Duodenal mucosa (tissue), 2 donors: ENCODE measurements at regions not wholly inside any gene's neighbourhood (a gene's known extent, or its start where the extent isn't known, plus 50 kb on each side); places are given as distances from the start of the nearest gene placed in this dataset.

ENCODE experiments used
- H3K27ac ChIP-seq: one replicate; pipeline ENCODE4 v1.7.0; 2013; ENCODE audit warnings: low read depth, low read length
- H3K27me3 ChIP-seq, 2 donors: one replicate each; pipeline ENCODE4 v1.7.0; 2013; ENCODE audit warnings: low read length in 2 of 2, control low read depth in 1 of 2; ENCODE audit not compliant: insufficient read depth in 2 of 2, control insufficient read depth in 1 of 2
- H3K36me3 ChIP-seq, 2 donors: one replicate each; pipeline ENCODE4 v1.7.0; 2013; ENCODE audit warnings: low read length in 2 of 2, control low read depth in 1 of 2; ENCODE audit not compliant: insufficient read depth in 2 of 2, control insufficient read depth in 1 of 2
- H3K4me1 ChIP-seq, 2 donors: one replicate each; pipeline ENCODE4 v1.7.0; 2013; ENCODE audit warnings: low read length in 2 of 2, control low read depth in 1 of 2; ENCODE audit not compliant: insufficient read depth in 2 of 2, control insufficient read depth in 1 of 2
- H3K4me3 ChIP-seq, 2 donors: one replicate each; pipeline ENCODE4 v1.7.0; 2013; ENCODE audit warnings: low read length in 2 of 2, low read depth in 1 of 2
- H3K9ac ChIP-seq, 2 donors: one replicate each; pipeline ENCODE4 v1.7.0; 2013; ENCODE audit warnings: low read length in 2 of 2, low read depth in 1 of 2
- H3K9me3 ChIP-seq, 2 donors: one replicate each; pipeline ENCODE4 v1.7.0; 2013; ENCODE audit warnings: low read length in 2 of 2, control low read depth in 1 of 2; ENCODE audit not compliant: control insufficient read depth in 1 of 2

DNA sequence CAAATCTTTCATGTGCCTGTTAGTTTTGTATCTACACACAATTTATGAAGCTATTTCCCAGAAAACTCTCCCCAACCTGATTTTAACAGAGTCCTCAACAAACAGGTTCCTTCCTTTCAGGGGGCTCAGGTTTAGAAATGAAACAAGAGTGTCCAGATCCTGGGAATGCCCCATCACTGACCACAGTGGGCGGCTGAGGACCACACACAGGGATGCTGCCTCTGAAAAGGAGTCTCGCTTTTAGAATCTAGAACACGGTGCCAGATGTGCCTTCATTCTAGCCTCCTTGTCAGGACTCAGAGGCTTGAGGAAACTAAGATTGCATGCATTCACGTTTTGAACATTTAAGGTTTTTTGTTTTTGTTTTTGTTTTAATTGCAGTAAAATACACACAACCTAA is 115.0 kb downstream of the FOXB1 start:
- peaks cover 0 to 8% of the 10 kb centered on the region in 2 donors for H3K27me3 ChIP-seq
- H3K36me3 ChIP-seq, result no peaks in the 10 kb centered on the region
- no peak overlapping the region for H3K4me3 ChIP-seq
- H3K27ac ChIP-seq, result no peak overlapping the region
- no peaks in the 10 kb centered on the region for H3K9me3 ChIP-seq
- no peaks in the 10 kb centered on the region for H3K4me1 ChIP-seq
- no peak overlapping the region for H3K9ac ChIP-seq

DNA sequence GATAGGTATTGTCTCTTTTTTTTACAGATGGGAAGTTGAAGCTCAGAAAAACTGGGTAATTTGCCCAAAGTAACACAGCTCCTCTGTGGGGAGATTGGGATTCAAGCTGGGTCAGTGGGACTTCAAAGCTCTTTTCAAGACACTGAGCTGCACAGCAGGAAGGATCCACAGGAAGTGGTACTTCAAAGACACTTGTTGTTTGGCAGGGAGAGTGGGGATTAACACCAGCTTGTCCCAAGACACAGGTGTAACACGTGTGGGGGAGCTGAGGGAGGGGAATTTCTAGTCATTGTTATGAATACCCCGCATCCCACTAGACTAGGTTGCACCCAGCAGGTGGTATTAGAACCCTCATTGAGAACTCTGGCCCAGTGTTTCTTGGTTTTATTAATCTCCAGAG is 116.0 kb downstream of the FOXB1 start:
- Histone ChIP-seq H3K36me3 (no peaks in the 10 kb centered on the region), H3K9ac (no peak overlapping the region), H3K9me3 (no peaks in the 10 kb centered on the region), H3K27me3 (peaks cover 0 to 8% of the 10 kb centered on the region in 2 donors), H3K27ac (no peak overlapping the region), H3K4me1 (no peaks in the 10 kb centered on the region), H3K4me3 (no peak overlapping the region)

GRCh38 chr15:60121845-60122244 is 117.7 kb downstream of the FOXB1 start:
- Histone ChIP-seq H3K4me1 (no peaks in the 10 kb centered on the region), H3K27me3 (no peaks in the 10 kb centered on the region), H3K27ac (no peak overlapping the region), H3K9ac (no peak overlapping the region), H3K9me3 (no peaks in the 10 kb centered on the region), H3K4me3 (no peak overlapping the region), H3K36me3 (no peaks in the 10 kb centered on the region)

DNA sequence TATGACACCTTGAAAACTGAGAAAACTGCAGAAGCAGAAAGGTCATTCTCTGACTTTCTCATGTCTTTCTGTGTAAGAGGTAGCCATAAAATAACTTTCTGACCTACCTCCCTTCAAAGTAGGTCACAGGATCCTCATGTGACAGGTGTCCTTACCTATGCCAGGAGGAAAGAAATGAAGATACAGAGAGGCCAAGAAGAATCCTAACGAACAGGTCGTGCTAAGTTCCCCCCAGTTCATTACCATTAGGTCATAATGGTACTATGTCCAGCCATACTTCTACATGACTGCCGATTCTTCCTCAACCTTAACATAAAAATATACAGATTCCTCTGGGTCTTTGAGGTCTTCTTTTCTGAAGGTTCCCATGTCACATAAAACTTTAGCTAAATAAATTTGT is 118.6 kb downstream of the FOXB1 start:
- no peaks in the 10 kb centered on the region for H3K27me3 ChIP-seq
- no peak overlapping the region for H3K9ac ChIP-seq
- H3K36me3 ChIP-seq, result no peaks in the 10 kb centered on the region
- no peak overlapping the region for H3K27ac ChIP-seq
- peaks cover 0 to 5% of the 10 kb centered on the region in 2 donors for H3K4me1 ChIP-seq
- H3K9me3 ChIP-seq, result no peaks in the 10 kb centered on the region
- no peak overlapping the region for H3K4me3 ChIP-seq

GRCh38 chr15:60124460-60125070 is 120.5 kb downstream of the FOXB1 start:
- Histone ChIP-seq H3K36me3 (no peaks in the 10 kb centered on the region), H3K4me1 (peaks cover 10 to 14% of the 10 kb centered on the region in 2 donors), H3K9ac (no peak overlapping the region), H3K27ac (no peak overlapping the region), H3K9me3 (no peaks in the 10 kb centered on the region), H3K4me3 (no peak overlapping the region), H3K27me3 (no peaks in the 10 kb centered on the region)

DNA sequence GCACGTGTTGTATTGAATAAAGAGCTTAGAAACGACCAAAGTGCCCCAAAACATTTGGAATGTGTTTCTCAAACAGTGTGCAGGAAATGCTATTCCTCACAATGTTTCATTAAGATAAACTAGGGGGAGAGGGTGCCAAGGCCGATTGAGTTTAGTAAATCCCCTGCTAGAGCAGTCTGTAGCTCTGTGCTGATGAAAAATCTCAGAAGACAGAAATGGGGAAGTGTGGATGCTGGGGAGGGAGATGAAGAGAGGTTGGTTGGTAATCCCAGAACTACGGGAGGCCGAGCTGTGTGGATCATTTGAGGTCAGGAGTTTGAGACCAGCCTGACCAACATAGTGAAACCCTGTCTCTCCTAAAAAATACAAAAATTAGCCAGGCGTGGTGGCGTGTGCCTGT is 121.2 kb downstream of the FOXB1 start:
- H3K27ac ChIP-seq, result no peak overlapping the region
- no peak overlapping the region for H3K9ac ChIP-seq
- H3K27me3 ChIP-seq, result no peaks in the 10 kb centered on the region
- no peaks in the 10 kb centered on the region for H3K36me3 ChIP-seq
- peaks cover 10 to 14% of the 10 kb centered on the region in 2 donors for H3K4me1 ChIP-seq
- H3K9me3 ChIP-seq, result no peaks in the 10 kb centered on the region
- H3K4me3 ChIP-seq, result no peak overlapping the region

DNA sequence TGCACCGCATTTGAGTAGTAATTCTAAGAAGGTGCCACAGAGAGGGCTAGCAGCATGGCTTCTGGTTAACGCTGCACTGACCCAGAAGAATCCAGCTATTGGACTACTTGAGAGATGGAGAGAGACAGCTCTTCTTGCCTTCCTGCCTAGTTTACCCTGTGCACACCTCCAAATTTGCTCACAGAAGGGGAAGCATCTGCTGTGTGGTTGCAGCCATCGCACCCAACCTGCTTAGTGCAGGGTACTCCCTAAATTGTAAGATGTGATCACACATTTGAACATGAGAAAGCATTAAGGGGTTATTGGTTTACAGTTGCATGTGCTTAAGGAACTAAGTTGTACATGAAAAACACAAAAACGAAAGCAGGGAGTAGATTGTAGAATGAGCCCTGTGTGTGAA is 122.1 kb downstream of the FOXB1 start:
- no peaks in the 10 kb centered on the region for H3K9me3 ChIP-seq

DNA sequence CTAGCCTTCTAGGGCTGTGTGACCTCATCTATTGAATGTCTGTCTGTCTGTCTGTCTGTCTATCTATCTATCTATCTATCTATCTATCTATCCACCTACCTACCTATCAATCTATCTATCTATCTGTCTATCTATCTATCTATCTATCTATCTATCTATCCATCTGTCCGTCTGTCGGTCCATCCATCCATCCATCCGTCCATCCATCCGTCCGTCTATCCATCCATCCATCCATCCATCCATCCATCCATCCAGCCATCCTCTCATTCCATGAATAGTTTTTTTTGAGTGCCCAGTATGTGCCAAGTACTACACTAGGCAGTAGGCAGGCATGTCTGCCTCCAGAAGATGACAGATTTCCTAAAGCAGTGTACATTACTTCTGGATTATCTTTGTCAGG is 122.5 kb downstream of the FOXB1 start:
- Histone ChIP-seq H3K9me3 (no peaks in the 10 kb centered on the region), H3K27ac (no peak overlapping the region), H3K27me3 (no peaks in the 10 kb centered on the region), H3K36me3 (no peaks in the 10 kb centered on the region), H3K9ac (no peak overlapping the region), H3K4me1 (peaks cover 10 to 14% of the 10 kb centered on the region in 2 donors), H3K4me3 (no peak overlapping the region)

More for the DNA sequence above, 122.1 kb downstream of the FOXB1 start:
- Histone ChIP-seq H3K27ac (no peak overlapping the region), H3K4me3 (no peak overlapping the region), H3K9ac (no peak overlapping the region), H3K36me3 (no peaks in the 10 kb centered on the region), H3K4me1 (peaks cover 10 to 14% of the 10 kb centered on the region in 2 donors), H3K27me3 (no peaks in the 10 kb centered on the region)

DNA sequence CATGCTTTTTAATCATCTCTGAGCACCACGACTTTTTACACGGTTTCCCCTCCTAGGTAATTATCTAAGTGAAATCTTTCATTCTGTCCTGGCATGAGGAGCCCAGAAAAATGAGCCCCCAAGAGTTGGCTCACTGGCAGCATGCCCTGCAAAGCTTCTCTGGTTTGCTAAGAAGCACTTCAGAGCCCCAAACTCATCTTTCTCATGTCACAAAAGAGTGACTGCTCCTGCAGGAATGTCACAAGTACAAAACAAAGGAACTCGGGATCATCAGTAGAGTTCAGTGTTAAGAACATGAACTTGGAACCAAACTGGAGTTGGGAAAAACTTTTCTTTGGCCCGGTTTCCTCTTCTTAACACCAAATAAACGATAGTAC is 123.9 kb downstream of the FOXB1 start:
- no peak overlapping the region for H3K27ac ChIP-seq
- no peaks in the 10 kb centered on the region for H3K27me3 ChIP-seq
- no peaks in the 10 kb centered on the region for H3K9me3 ChIP-seq
- H3K4me3 ChIP-seq, result peak overlapping the region; percentile 85 to 92
- H3K4me1 ChIP-seq, result peaks cover 10 to 14% of the 10 kb centered on the region in 2 donors
- no peaks in the 10 kb centered on the region for H3K36me3 ChIP-seq
- peak overlapping the region; percentile 40 to 69 for H3K9ac ChIP-seq

- Histone ChIP-seq H3K4me3 (no peak overlapping the region), H3K9ac (no peak overlapping the region), H3K27ac (no peak overlapping the region)
Observed at GRCh38 chr15:60128710-60129109, 124.6 kb downstream of the FOXB1 start.

GRCh38 chr15:60130398-60130797 is 126.3 kb downstream of the FOXB1 start:
- H3K36me3 ChIP-seq, result no peaks in the 10 kb centered on the region
- H3K9me3 ChIP-seq, result no peaks in the 10 kb centered on the region
- peaks cover 0 to 5% of the 10 kb centered on the region in 2 donors for H3K27me3 ChIP-seq
- H3K27ac ChIP-seq, result no peak overlapping the region
- no peak overlapping the region for H3K9ac ChIP-seq
- peaks cover 10 to 14% of the 10 kb centered on the region in 2 donors for H3K4me1 ChIP-seq
- no peak overlapping the region for H3K4me3 ChIP-seq

More at GRCh38 chr15:60128710-60129109, 124.6 kb downstream of the FOXB1 start:
- H3K4me1 ChIP-seq, result peaks cover 10 to 14% of the 10 kb centered on the region in 2 donors
- no peaks in the 10 kb centered on the region for H3K36me3 ChIP-seq
- H3K9me3 ChIP-seq, result no peaks in the 10 kb centered on the region
- peaks cover 0 to 4% of the 10 kb centered on the region in 2 donors for H3K27me3 ChIP-seq
